ENCODE measurements at regions not wholly inside any gene's neighbourhood (a gene's known extent, or its start where the extent isn't known, plus 50 kb on each side); places are given as distances from the start of the nearest gene placed in this dataset.

DNA sequence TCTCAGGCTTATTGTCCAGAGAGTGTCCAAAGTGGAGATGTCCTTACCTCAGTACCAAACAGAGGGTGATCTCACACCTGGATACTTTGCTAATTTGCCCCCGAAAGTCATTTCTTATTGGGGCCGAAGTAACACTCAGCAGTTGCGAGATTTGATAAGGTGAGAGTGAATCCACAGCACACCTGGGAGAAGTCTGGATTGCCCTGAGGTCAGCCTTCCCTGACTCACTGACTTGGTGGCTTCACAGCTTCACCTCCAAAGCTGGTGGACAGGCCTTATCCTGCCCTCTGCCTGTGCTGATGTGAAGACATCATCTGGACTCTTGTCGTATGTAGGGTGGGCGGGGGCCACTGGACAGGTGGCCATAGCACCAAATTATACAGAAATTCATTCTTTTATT lies 101.9 kb upstream of the ARMC2 start:
- no peaks in the 10 kb centered on the region for H3K27me3 ChIP-seq
- H3F3A ChIP-seq (ENCODE audit: low read depth) = no peaks in the 10 kb centered on the region
- H4K20me1 ChIP-seq (ENCODE audit: low read depth) = no peaks in the 10 kb centered on the region
- Mint-ChIP-seq H3K4me1 (no peaks in the 10 kb centered on the region), H3K27ac (no peak overlapping the region), H3K9me3 (no peaks in the 10 kb centered on the region), H3K4me3 (no peak overlapping the region), H3K27me3 (ENCODE audit: insufficient read depth, low read depth) (peaks cover 2% of the 10 kb centered on the region), H3K36me3 (no peaks in the 10 kb centered on the region)
- H2AFZ ChIP-seq (replicated peaks) = no peak overlapping the region
- H3K36me3 ChIP-seq = no peaks in the 10 kb centered on the region
- TF ChIP-seq EZH2 (IDR thresholded peaks at IDR 0.05) = no peak
- TF ChIP-seq EZH2phosphoT487 (IDR thresholded peaks at IDR 0.05) = no peak
- TF ChIP-seq, protein P1, sequence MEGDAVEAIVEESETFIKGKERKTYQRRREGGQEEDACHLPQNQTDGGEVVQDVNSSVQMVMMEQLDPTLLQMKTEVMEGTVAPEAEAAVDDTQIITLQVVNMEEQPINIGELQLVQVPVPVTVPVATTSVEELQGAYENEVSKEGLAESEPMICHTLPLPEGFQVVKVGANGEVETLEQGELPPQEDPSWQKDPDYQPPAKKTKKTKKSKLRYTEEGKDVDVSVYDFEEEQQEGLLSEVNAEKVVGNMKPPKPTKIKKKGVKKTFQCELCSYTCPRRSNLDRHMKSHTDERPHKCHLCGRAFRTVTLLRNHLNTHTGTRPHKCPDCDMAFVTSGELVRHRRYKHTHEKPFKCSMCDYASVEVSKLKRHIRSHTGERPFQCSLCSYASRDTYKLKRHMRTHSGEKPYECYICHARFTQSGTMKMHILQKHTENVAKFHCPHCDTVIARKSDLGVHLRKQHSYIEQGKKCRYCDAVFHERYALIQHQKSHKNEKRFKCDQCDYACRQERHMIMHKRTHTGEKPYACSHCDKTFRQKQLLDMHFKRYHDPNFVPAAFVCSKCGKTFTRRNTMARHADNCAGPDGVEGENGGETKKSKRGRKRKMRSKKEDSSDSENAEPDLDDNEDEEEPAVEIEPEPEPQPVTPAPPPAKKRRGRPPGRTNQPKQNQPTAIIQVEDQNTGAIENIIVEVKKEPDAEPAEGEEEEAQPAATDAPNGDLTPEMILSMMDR (IDR thresholded peaks at IDR 0.05) = no peak
- H3K79me2 ChIP-seq (ENCODE audit: low read depth) = no peaks in the 10 kb centered on the region
- H3K4me3 ChIP-seq = no peak overlapping the region
- no peak for DNase-seq (ENCODE audit: low spot score)
- H3K4me2 ChIP-seq = no peak overlapping the region
- H3K9ac ChIP-seq = no peak overlapping the region
- no peaks in the 10 kb centered on the region for H3K9me3 ChIP-seq (ENCODE audit: low read depth)
- H3K4me1 ChIP-seq = no peaks in the 10 kb centered on the region
- no peak overlapping the region for H3K27ac ChIP-seq

DNA sequence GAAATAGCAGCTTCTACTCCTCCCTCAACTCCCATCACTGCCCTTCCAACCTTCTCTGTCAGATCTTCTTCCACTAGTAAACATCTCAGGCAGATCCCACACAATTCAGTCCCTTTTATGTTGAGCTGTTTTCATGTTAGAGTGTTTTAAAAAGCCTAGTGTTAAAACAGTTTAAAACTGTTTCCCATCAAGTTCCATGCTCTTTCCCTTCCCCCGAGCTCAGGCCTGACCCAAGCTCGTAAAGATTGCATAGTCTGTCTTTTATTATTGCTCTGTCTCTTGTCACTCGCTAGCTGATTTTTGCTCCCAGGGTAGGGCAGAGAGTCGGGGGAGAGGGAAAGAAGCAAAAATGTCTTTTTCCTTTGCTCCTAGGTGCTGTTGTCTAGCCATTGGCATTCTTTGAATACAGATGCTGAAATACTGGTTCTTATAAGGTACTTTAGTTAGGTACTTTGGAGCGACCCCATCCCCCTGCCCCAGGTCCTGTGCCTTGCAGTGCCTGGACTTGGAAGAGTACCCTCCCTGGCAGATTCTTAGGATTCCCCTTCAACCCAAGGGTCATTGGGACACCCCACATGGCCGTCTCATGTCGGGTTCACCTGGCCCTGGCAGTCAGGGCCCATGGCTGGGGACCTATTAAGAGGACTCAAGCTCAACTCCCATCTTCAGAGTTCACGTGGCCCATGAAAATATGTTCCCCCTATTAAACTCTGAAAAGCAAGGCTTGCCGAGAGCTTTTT lies 101.2 kb upstream of the ARMC2 start:
- H3K9me3 Mint-ChIP-seq = no peaks in the 10 kb centered on the region
- no peak overlapping the region for H3K9ac ChIP-seq
- TF ChIP-seq, protein P1 (IDR thresholded peaks at IDR 0.05) = no peak
- TF ChIP-seq EZH2phosphoT487 (IDR thresholded peaks at IDR 0.05) = no peak
- TF ChIP-seq EZH2 (IDR thresholded peaks at IDR 0.05) = no peak
- peaks cover 2% of the 10 kb centered on the region for H3K27me3 Mint-ChIP-seq (ENCODE audit: insufficient read depth, low read depth)
- H3K27me3 ChIP-seq = no peaks in the 10 kb centered on the region
- no peaks in the 10 kb centered on the region for H3K36me3 ChIP-seq
- H3K4me3 ChIP-seq = no peak overlapping the region
- no peak overlapping the region for H2AFZ ChIP-seq (replicated peaks)
- no peaks in the 10 kb centered on the region for H3K9me3 ChIP-seq (ENCODE audit: low read depth)
- no peaks in the 10 kb centered on the region for H4K20me1 ChIP-seq (ENCODE audit: low read depth)
- H3K4me2 ChIP-seq = no peak overlapping the region
- H3K4me3 Mint-ChIP-seq = no peak overlapping the region
- no peak overlapping the region for H3K27ac ChIP-seq
- no peaks in the 10 kb centered on the region for H3K79me2 ChIP-seq (ENCODE audit: low read depth)
- no peak for DNase-seq (ENCODE audit: low spot score)
- no peaks in the 10 kb centered on the region for H3K4me1 ChIP-seq
- H3K36me3 Mint-ChIP-seq = no peaks in the 10 kb centered on the region
- no peaks in the 10 kb centered on the region for H3K4me1 Mint-ChIP-seq
- no peaks in the 10 kb centered on the region for H3F3A ChIP-seq (ENCODE audit: low read depth)
- H3K27ac Mint-ChIP-seq = no peak overlapping the region

- no peaks in the 10 kb centered on the region for H3K9me3 ChIP-seq (ENCODE audit: low read depth)
- H3K4me1 Mint-ChIP-seq = peaks cover 4% of the 10 kb centered on the region
Measured at GRCh38 chr6:108748055-108748454, 100.2 kb upstream of the ARMC2 start.

More at GRCh38 chr6:108748055-108748454, 100.2 kb upstream of the ARMC2 start:
- no peaks in the 10 kb centered on the region for H3K4me1 ChIP-seq
- H3K36me3 Mint-ChIP-seq = no peaks in the 10 kb centered on the region
- no peaks in the 10 kb centered on the region for H3K36me3 ChIP-seq
- H3K9ac ChIP-seq = no peak overlapping the region
- H3K27ac ChIP-seq = no peak overlapping the region
- no peaks in the 10 kb centered on the region for H3K79me2 ChIP-seq (ENCODE audit: low read depth)
- no peak for TF ChIP-seq EZH2 (IDR thresholded peaks at IDR 0.05)
- TF ChIP-seq, protein P1 (IDR thresholded peaks at IDR 0.05) = no peak
- no peak for TF ChIP-seq EZH2phosphoT487 (IDR thresholded peaks at IDR 0.05)
- no peak for DNase-seq (ENCODE audit: low spot score)
- H2AFZ ChIP-seq (replicated peaks) = no peak overlapping the region
- no peaks in the 10 kb centered on the region for H3F3A ChIP-seq (ENCODE audit: low read depth)
- no peaks in the 10 kb centered on the region for H4K20me1 ChIP-seq (ENCODE audit: low read depth)
- H3K27me3 ChIP-seq = no peaks in the 10 kb centered on the region
- no peaks in the 10 kb centered on the region for H3K9me3 Mint-ChIP-seq
- no peak overlapping the region for H3K27ac Mint-ChIP-seq
- H3K4me3 ChIP-seq = no peak overlapping the region
- H3K4me3 Mint-ChIP-seq = no peak overlapping the region
- H3K4me2 ChIP-seq = no peak overlapping the region
- H3K27me3 Mint-ChIP-seq (ENCODE audit: insufficient read depth, low read depth) = no peaks in the 10 kb centered on the region

Measured in neural progenitor cell (in vitro differentiated cells).